ENCODE measurements at regions not wholly inside any gene's neighbourhood (a gene's known extent, or its start where the extent isn't known, plus 50 kb on each side); places are given as distances from the start of the nearest gene placed in this dataset.

DNA sequence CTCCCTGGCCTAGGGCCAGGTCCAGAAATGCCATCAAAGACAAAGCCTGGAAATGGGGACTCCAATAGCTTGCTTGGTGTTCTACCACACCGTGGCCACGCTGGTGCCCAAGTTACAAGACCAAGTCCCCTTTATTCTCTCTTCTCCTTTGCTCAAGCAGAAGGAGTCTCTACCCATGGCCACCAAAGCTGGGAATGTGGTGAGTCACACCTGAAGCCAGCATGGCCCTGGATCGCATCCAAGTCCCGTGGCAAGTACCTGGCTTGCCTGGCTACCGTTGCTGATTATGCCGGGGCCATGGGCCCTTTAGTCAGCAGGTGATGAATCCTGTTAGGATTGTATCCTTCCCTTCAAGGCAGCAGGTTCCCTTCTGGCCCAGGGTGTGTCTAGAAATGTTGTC lies 260.0 kb downstream of the HAPSTR1 start:
- Histone ChIP-seq H3K4me3 (replicated peaks; ENCODE audit: insufficient read depth, low read length) (no peak overlapping the region), H3K27me3 (ENCODE audit: insufficient read depth, poor library complexity, severe bottlenecking) (no peaks in the 10 kb centered on the region), H3K27ac (replicated peaks) (no peak overlapping the region)
- TF ChIP-seq POLR2AphosphoS5 (IDR thresholded peaks at IDR 0.05; ENCODE audit: low read depth): no peak
- TF ChIP-seq, protein P1, sequence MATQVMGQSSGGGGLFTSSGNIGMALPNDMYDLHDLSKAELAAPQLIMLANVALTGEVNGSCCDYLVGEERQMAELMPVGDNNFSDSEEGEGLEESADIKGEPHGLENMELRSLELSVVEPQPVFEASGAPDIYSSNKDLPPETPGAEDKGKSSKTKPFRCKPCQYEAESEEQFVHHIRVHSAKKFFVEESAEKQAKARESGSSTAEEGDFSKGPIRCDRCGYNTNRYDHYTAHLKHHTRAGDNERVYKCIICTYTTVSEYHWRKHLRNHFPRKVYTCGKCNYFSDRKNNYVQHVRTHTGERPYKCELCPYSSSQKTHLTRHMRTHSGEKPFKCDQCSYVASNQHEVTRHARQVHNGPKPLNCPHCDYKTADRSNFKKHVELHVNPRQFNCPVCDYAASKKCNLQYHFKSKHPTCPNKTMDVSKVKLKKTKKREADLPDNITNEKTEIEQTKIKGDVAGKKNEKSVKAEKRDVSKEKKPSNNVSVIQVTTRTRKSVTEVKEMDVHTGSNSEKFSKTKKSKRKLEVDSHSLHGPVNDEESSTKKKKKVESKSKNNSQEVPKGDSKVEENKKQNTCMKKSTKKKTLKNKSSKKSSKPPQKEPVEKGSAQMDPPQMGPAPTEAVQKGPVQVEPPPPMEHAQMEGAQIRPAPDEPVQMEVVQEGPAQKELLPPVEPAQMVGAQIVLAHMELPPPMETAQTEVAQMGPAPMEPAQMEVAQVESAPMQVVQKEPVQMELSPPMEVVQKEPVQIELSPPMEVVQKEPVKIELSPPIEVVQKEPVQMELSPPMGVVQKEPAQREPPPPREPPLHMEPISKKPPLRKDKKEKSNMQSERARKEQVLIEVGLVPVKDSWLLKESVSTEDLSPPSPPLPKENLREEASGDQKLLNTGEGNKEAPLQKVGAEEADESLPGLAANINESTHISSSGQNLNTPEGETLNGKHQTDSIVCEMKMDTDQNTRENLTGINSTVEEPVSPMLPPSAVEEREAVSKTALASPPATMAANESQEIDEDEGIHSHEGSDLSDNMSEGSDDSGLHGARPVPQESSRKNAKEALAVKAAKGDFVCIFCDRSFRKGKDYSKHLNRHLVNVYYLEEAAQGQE (IDR thresholded peaks at IDR 0.05; ENCODE audit: insufficient replicate concordance, low read depth): no peak
- TF ChIP-seq, protein P2, sequence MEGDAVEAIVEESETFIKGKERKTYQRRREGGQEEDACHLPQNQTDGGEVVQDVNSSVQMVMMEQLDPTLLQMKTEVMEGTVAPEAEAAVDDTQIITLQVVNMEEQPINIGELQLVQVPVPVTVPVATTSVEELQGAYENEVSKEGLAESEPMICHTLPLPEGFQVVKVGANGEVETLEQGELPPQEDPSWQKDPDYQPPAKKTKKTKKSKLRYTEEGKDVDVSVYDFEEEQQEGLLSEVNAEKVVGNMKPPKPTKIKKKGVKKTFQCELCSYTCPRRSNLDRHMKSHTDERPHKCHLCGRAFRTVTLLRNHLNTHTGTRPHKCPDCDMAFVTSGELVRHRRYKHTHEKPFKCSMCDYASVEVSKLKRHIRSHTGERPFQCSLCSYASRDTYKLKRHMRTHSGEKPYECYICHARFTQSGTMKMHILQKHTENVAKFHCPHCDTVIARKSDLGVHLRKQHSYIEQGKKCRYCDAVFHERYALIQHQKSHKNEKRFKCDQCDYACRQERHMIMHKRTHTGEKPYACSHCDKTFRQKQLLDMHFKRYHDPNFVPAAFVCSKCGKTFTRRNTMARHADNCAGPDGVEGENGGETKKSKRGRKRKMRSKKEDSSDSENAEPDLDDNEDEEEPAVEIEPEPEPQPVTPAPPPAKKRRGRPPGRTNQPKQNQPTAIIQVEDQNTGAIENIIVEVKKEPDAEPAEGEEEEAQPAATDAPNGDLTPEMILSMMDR (IDR thresholded peaks at IDR 0.05; ENCODE audit: insufficient read depth, low read length): no peak
- no peak for TF ChIP-seq SPI1 (IDR thresholded peaks at IDR 0.05; ENCODE audit: borderline replicate concordance, low read depth)
- no peak for TF ChIP-seq GABPA (IDR thresholded peaks at IDR 0.05; ENCODE audit: low read depth)
- DNase-seq (ENCODE audit: low read depth in 1 of 2, low spot score in 1 of 2): no peak

DNA sequence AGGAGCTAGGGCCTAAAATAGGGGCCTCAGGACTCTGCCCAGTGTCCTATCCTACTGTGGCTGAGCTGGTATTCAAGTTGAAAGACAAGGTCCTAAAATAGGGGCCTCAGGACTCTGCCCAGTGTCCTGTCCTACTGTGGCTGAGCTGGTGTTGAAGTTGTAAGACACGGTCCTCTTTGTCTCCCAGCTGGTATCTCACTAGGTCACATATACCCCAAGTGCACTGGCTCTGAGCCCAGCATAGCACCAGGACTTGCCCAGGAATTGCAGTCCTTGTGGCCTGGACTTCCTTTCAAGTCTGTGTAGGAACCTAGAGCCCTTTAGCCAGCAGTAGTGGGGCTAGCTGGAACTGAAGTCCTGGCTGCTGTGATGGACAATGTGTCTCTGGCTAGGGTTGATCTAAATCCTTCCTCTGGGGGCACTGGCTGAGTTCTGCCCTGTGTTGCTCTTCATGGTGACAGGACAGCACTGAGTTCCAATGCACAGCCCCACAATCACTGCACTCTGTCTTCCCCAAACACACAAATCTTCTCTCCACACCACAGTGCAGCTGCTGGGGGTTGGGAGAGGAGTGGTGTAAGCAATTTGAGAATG lies 260.5 kb downstream of the HAPSTR1 start:
- TF ChIP-seq, protein P1 (IDR thresholded peaks at IDR 0.05; ENCODE audit: insufficient replicate concordance, low read depth): no peak
- no peak for TF ChIP-seq SPI1 (IDR thresholded peaks at IDR 0.05; ENCODE audit: borderline replicate concordance, low read depth)
- TF ChIP-seq GABPA (IDR thresholded peaks at IDR 0.05; ENCODE audit: low read depth): no peak
- TF ChIP-seq, protein P2 (IDR thresholded peaks at IDR 0.05; ENCODE audit: insufficient read depth, low read length): no peak
- no peak for TF ChIP-seq POLR2AphosphoS5 (IDR thresholded peaks at IDR 0.05; ENCODE audit: low read depth)

DNA sequence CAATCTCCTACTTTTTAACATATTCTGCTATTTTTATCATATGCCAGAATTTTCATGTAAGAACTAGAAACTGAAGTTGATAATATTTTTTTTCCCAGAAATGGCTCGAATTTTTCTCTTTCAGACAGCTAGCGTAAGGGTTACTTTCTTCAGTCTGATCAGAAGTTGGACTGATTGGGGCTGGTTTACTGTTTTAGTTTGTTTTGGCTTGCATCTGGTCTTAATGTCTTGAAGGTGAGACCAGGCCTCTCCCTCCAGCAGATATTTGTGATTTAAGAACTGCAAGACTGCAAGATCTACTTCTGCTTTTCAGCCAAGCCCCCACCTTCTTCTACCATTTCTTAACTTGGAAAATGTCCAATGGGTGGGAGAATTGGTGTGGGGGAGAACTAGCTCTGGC lies 266.4 kb downstream of the HAPSTR1 start:
- TF ChIP-seq SPI1 (IDR thresholded peaks at IDR 0.05; ENCODE audit: borderline replicate concordance, low read depth) (no peak), POLR2AphosphoS5 (IDR thresholded peaks at IDR 0.05; ENCODE audit: low read depth) (no peak), GABPA (IDR thresholded peaks at IDR 0.05; ENCODE audit: low read depth) (no peak)
- TF ChIP-seq, protein P1 (IDR thresholded peaks at IDR 0.05; ENCODE audit: insufficient replicate concordance, low read depth): no peak
- TF ChIP-seq, protein P2 (IDR thresholded peaks at IDR 0.05; ENCODE audit: insufficient read depth, low read length): no peak
- H3K27me3 ChIP-seq (ENCODE audit: insufficient read depth, poor library complexity, severe bottlenecking): no peaks in the 10 kb centered on the region
- no peak overlapping the region for H3K27ac ChIP-seq (replicated peaks)
- H3K4me3 ChIP-seq (replicated peaks; ENCODE audit: insufficient read depth, low read length): no peak overlapping the region
- DNase-seq (ENCODE audit: low read depth in 1 of 2, low spot score in 1 of 2): no peak

More for the DNA sequence above, 260.5 kb downstream of the HAPSTR1 start:
- no peak overlapping the region for H3K4me3 ChIP-seq (replicated peaks; ENCODE audit: insufficient read depth, low read length)
- H3K27me3 ChIP-seq (ENCODE audit: insufficient read depth, poor library complexity, severe bottlenecking): no peaks in the 10 kb centered on the region
- no peak for DNase-seq (ENCODE audit: low read depth in 1 of 2, low spot score in 1 of 2)
- H3K27ac ChIP-seq (replicated peaks): no peak overlapping the region
